ENCODE measurements at regions not wholly inside any gene's neighbourhood (a gene's known extent, or its start where the extent isn't known, plus 50 kb on each side); places are given as distances from the start of the nearest gene placed in this dataset.

DNA sequence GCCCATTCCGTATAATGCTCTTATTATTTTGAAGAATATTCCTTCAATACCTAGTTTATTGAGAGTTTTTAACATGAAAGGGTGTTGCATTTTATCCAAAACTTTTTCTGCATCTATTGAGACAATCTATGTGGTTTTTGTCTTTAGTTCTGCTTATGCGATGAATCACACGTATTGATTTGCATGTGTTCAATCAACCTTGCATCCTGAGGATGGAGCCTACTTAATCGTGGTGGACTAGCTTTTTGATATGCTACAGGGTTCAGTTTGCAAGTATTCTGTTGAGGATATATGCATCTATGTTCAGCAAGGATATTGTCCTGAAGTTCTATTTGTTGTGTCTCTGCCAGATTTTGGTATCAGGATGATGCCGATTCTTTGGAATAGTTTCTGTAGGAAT lies 1070.3 kb upstream of the CDH18 start:
- no peak for TF ChIP-seq CTCF (IDR thresholded peaks at IDR 0.05; ENCODE audit: insufficient read depth, low read depth, low read length)
- TF ChIP-seq EZH2 (IDR thresholded peaks at IDR 0.05; ENCODE audit: insufficient read depth, low read length) = no peak
